ENCODE measurements at regions not wholly inside any gene's neighbourhood (a gene's known extent, or its start where the extent isn't known, plus 50 kb on each side); places are given as distances from the start of the nearest gene placed in this dataset.

GRCh38 chr4:177032341-177032740 is 239.6 kb upstream of the VEGFC start:
- TF ChIP-seq, protein P1, sequence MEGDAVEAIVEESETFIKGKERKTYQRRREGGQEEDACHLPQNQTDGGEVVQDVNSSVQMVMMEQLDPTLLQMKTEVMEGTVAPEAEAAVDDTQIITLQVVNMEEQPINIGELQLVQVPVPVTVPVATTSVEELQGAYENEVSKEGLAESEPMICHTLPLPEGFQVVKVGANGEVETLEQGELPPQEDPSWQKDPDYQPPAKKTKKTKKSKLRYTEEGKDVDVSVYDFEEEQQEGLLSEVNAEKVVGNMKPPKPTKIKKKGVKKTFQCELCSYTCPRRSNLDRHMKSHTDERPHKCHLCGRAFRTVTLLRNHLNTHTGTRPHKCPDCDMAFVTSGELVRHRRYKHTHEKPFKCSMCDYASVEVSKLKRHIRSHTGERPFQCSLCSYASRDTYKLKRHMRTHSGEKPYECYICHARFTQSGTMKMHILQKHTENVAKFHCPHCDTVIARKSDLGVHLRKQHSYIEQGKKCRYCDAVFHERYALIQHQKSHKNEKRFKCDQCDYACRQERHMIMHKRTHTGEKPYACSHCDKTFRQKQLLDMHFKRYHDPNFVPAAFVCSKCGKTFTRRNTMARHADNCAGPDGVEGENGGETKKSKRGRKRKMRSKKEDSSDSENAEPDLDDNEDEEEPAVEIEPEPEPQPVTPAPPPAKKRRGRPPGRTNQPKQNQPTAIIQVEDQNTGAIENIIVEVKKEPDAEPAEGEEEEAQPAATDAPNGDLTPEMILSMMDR (IDR thresholded peaks at IDR 0.05) = no peak
- TF ChIP-seq POLR2A (IDR thresholded peaks at IDR 0.05) = no peak

Measured in adrenal gland (tissue), 5 donors.